Activated CD4-positive, alpha-beta T cell treated with anti-CD3 and anti-CD28 coated beads, Interleukin-2, amount 10 ng/mL, durations not matched to agents 24 days and 14 days (primary cell): ENCODE measurements at regions not wholly inside any gene's neighbourhood (a gene's known extent, or its start where the extent isn't known, plus 50 kb on each side); places are given as distances from the start of the nearest gene placed in this dataset.
"Not testable (repeated sequence)": the region's sequence is repeated elsewhere in the genome, so short reads cannot be mapped to it uniquely, and the experiment has no call there.

Experiments used
- DNase-seq: peaks from one replicate; pipeline ENCODE4 v3.0.0; 2022
- H3K27ac Mint-ChIP-seq: one replicate; pipeline ENCODE4 v1.8.0; 2022; ENCODE audit warnings: mild to moderate bottlenecking, mixed read lengths
- H3K27me3 Mint-ChIP-seq: one replicate; pipeline ENCODE4 v1.8.0; 2022; ENCODE audit warnings: mixed read lengths
- H3K36me3 Mint-ChIP-seq: one replicate; pipeline ENCODE4 v1.8.0; 2022; ENCODE audit warnings: low read depth, mild to moderate bottlenecking, mixed read lengths
- H3K4me1 Mint-ChIP-seq: one replicate; pipeline ENCODE4 v1.8.0; 2021; ENCODE audit warnings: mixed read lengths
- H3K4me3 Mint-ChIP-seq: one replicate; pipeline ENCODE4 v1.8.0; 2022; ENCODE audit warnings: mild to moderate bottlenecking, moderate library complexity, mixed read lengths
- H3K9me3 Mint-ChIP-seq: one replicate; pipeline ENCODE4 v1.8.0; 2021; ENCODE audit warnings: mixed read lengths
- intact Hi-C: fragments of 100-400 bp; cut with micrococcal nuclease; formaldehyde crosslinking; loops from one replicate; pipeline ENCODE4 v1.15.1; 2023

GRCh38 chr7:145698526-145699262 lies 417.9 kb upstream of the CNTNAP2 start:
- Mint-ChIP-seq H3K4me3 (no peak overlapping the region), H3K9me3 (no peaks in the 10 kb centered on the region), H3K27me3 (no peaks in the 10 kb centered on the region), H3K27ac (no peak overlapping the region), H3K36me3 (no peaks in the 10 kb centered on the region), H3K4me1 (no peaks in the 10 kb centered on the region)
- intact Hi-C loops = no loop called here
- no peak for DNase-seq

- H3K4me3 Mint-ChIP-seq, H3K27me3 Mint-ChIP-seq, H3K9me3 Mint-ChIP-seq, intact Hi-C loops, DNase-seq, H3K36me3 Mint-ChIP-seq, H3K27ac Mint-ChIP-seq, H3K4me1 Mint-ChIP-seq: not testable (repeated sequence)
These were observed 419.0 kb upstream of the CNTNAP2 start for GRCh38 chr7:145697412-145698107.

- Mint-ChIP-seq H3K4me1 (no peaks in the 10 kb centered on the region), H3K27ac (no peak overlapping the region), H3K4me3 (no peak overlapping the region), H3K27me3 (no peaks in the 10 kb centered on the region), H3K9me3 (no peaks in the 10 kb centered on the region), H3K36me3 (no peaks in the 10 kb centered on the region)
- no peak for DNase-seq
- intact Hi-C loops = no loop called here
These were observed 420.5 kb upstream of the CNTNAP2 start for GRCh38 chr7:145696071-145696470.

GRCh38 chr7:145692237-145692950 lies 424.2 kb upstream of the CNTNAP2 start:
- Mint-ChIP-seq H3K27ac (no peak overlapping the region), H3K4me1 (no peaks in the 10 kb centered on the region), H3K27me3 (no peaks in the 10 kb centered on the region), H3K4me3 (no peak overlapping the region), H3K36me3 (no peaks in the 10 kb centered on the region), H3K9me3 (peaks cover 4% of the 10 kb centered on the region)
- intact Hi-C loops = no loop called here
- no peak for DNase-seq

GRCh38 chr7:145691377-145691914 lies 425.2 kb upstream of the CNTNAP2 start:
- no peak for DNase-seq
- Mint-ChIP-seq H3K4me1 (no peaks in the 10 kb centered on the region), H3K27me3 (no peaks in the 10 kb centered on the region), H3K4me3 (no peak overlapping the region), H3K27ac (no peak overlapping the region), H3K9me3 (peaks cover 4% of the 10 kb centered on the region), H3K36me3 (no peaks in the 10 kb centered on the region)
- intact Hi-C loops = no loop called here

GRCh38 chr7:145681646-145682045 lies 435.0 kb upstream of the CNTNAP2 start:
- Mint-ChIP-seq H3K9me3 (peaks cover 6% of the 10 kb centered on the region), H3K27me3 (no peaks in the 10 kb centered on the region), H3K27ac (no peak overlapping the region), H3K36me3 (no peaks in the 10 kb centered on the region), H3K4me3 (no peak overlapping the region), H3K4me1 (no peaks in the 10 kb centered on the region)
- DNase-seq = no peak
- intact Hi-C loops = no loop called here

- Mint-ChIP-seq H3K9me3 (peaks cover 6% of the 10 kb centered on the region), H3K27me3 (no peaks in the 10 kb centered on the region), H3K27ac (no peak overlapping the region), H3K4me1 (no peaks in the 10 kb centered on the region), H3K36me3 (no peaks in the 10 kb centered on the region), H3K4me3 (no peak overlapping the region)
- intact Hi-C loops = no loop called here
- no peak for DNase-seq
These were observed 435.4 kb upstream of the CNTNAP2 start for GRCh38 chr7:145681159-145681558.

GRCh38 chr7:145665499-145666258 lies 450.9 kb upstream of the CNTNAP2 start:
- Mint-ChIP-seq H3K36me3 (no peaks in the 10 kb centered on the region), H3K4me1 (no peaks in the 10 kb centered on the region), H3K4me3 (no peak overlapping the region), H3K27ac (no peak overlapping the region), H3K27me3 (no peaks in the 10 kb centered on the region), H3K9me3 (peaks cover 9% of the 10 kb centered on the region)
- intact Hi-C loops = no loop called here
- DNase-seq = no peak

- H3K9me3 Mint-ChIP-seq = peaks cover 7% of the 10 kb centered on the region
- H3K36me3 Mint-ChIP-seq = no peaks in the 10 kb centered on the region
- no peak for DNase-seq
- H3K4me3 Mint-ChIP-seq = no peak overlapping the region
- H3K27me3 Mint-ChIP-seq = no peaks in the 10 kb centered on the region
- no peaks in the 10 kb centered on the region for H3K4me1 Mint-ChIP-seq
- no peak overlapping the region for H3K27ac Mint-ChIP-seq
- intact Hi-C loops = no loop called here
These were observed 460.9 kb upstream of the CNTNAP2 start for GRCh38 chr7:145655666-145656065.

GRCh38 chr7:145645135-145645515 lies 471.5 kb upstream of the CNTNAP2 start:
- no peaks in the 10 kb centered on the region for H3K36me3 Mint-ChIP-seq
- intact Hi-C loops = no loop called here
- no peak for DNase-seq
- no peaks in the 10 kb centered on the region for H3K27me3 Mint-ChIP-seq
- H3K4me1 Mint-ChIP-seq = no peaks in the 10 kb centered on the region
- H3K4me3 Mint-ChIP-seq = no peak overlapping the region
- no peak overlapping the region for H3K27ac Mint-ChIP-seq
- H3K9me3 Mint-ChIP-seq = peaks cover 12% of the 10 kb centered on the region

GRCh38 chr7:145644426-145645134 lies 472.0 kb upstream of the CNTNAP2 start:
- H3K9me3 Mint-ChIP-seq = peaks cover 12% of the 10 kb centered on the region
- DNase-seq = no peak
- no peaks in the 10 kb centered on the region for H3K36me3 Mint-ChIP-seq
- H3K27ac Mint-ChIP-seq = no peak overlapping the region
- H3K27me3 Mint-ChIP-seq = no peaks in the 10 kb centered on the region
- no peaks in the 10 kb centered on the region for H3K4me1 Mint-ChIP-seq
- intact Hi-C loops = no loop called here
- no peak overlapping the region for H3K4me3 Mint-ChIP-seq

GRCh38 chr7:145643981-145644380 lies 472.6 kb upstream of the CNTNAP2 start:
- intact Hi-C loops = no loop called here
- H3K36me3 Mint-ChIP-seq = no peaks in the 10 kb centered on the region
- no peaks in the 10 kb centered on the region for H3K27me3 Mint-ChIP-seq
- H3K27ac Mint-ChIP-seq = no peak overlapping the region
- no peak overlapping the region for H3K4me3 Mint-ChIP-seq
- no peaks in the 10 kb centered on the region for H3K4me1 Mint-ChIP-seq
- no peak for DNase-seq
- peaks cover 12% of the 10 kb centered on the region for H3K9me3 Mint-ChIP-seq

- intact Hi-C loops = no loop called here
- Mint-ChIP-seq H3K27me3 (no peaks in the 10 kb centered on the region), H3K4me1 (no peaks in the 10 kb centered on the region), H3K27ac (no peak overlapping the region), H3K4me3 (no peak overlapping the region), H3K9me3 (no peaks in the 10 kb centered on the region), H3K36me3 (no peaks in the 10 kb centered on the region)
- DNase-seq = no peak
These were observed 483.1 kb upstream of the CNTNAP2 start for GRCh38 chr7:145633513-145633912.
